Esophagus mucosa (tissue), 1 donor: ENCODE measurements at regions not wholly inside any gene's neighbourhood (a gene's known extent, or its start where the extent isn't known, plus 50 kb on each side); places are given as distances from the start of the nearest gene placed in this dataset.
"Not testable (repeated sequence)": the region's sequence is repeated elsewhere in the genome, so short reads cannot be mapped to it uniquely, and the experiment has no call there.

Source experiments
- ATAC-seq: fragments of 200-7000 bp; cut with Tn5 transposase; one replicate; pipeline ENCODE4 v1.9.1; 2020
- donor health status: DM: yes; HTN: yes; CAD: no.

- ATAC-seq = no peak
Measured at GRCh38 chr5:39948341-39948740, 523.6 kb upstream of the DAB2 start.

GRCh38 chr5:39947657-39948056, 522.9 kb upstream of the DAB2 start:
- ATAC-seq = no peak

GRCh38 chr5:39946356-39947045, 521.7 kb upstream of the DAB2 start:
- no peak for ATAC-seq

GRCh38 chr5:39945870-39946269, 521.1 kb upstream of the DAB2 start:
- no peak for ATAC-seq

GRCh38 chr5:39943811-39944210, 519.0 kb upstream of the DAB2 start:
- ATAC-seq = no peak

GRCh38 chr5:39942606-39943005, 517.8 kb upstream of the DAB2 start:
- ATAC-seq = no peak

- no peak for ATAC-seq
Measured at GRCh38 chr5:39941416-39941815, 516.6 kb upstream of the DAB2 start.

GRCh38 chr5:39934830-39935229, 510.1 kb upstream of the DAB2 start:
- no peak for ATAC-seq

GRCh38 chr5:39933061-39933460, 508.3 kb upstream of the DAB2 start:
- no peak for ATAC-seq

GRCh38 chr5:39928709-39929108, 503.9 kb upstream of the DAB2 start:
- ATAC-seq = no peak

GRCh38 chr5:39919876-39920275, 495.1 kb upstream of the DAB2 start:
- no peak for ATAC-seq

GRCh38 chr5:39912906-39913305, 488.1 kb upstream of the DAB2 start:
- no peak for ATAC-seq

GRCh38 chr5:39907267-39907951, 482.6 kb upstream of the DAB2 start:
- ATAC-seq = not testable (repeated sequence)

- no peak for ATAC-seq
Measured at GRCh38 chr5:39906146-39906545, 481.4 kb upstream of the DAB2 start.

- no peak for ATAC-seq
Measured at GRCh38 chr5:39905356-39905755, 480.6 kb upstream of the DAB2 start.

GRCh38 chr5:39902626-39903025, 477.8 kb upstream of the DAB2 start:
- ATAC-seq = no peak

GRCh38 chr5:39898731-39899130, 474.0 kb upstream of the DAB2 start:
- ATAC-seq = no peak

GRCh38 chr5:39896706-39897105, 471.9 kb upstream of the DAB2 start:
- ATAC-seq = no peak

GRCh38 chr5:39896104-39896503, 471.3 kb upstream of the DAB2 start:
- ATAC-seq = no peak

GRCh38 chr5:39892708-39893107, 467.9 kb upstream of the DAB2 start:
- ATAC-seq = no peak

- ATAC-seq = no peak
Measured at GRCh38 chr5:39891376-39891775, 466.6 kb upstream of the DAB2 start.

GRCh38 chr5:39880985-39881384, 456.2 kb upstream of the DAB2 start:
- no peak for ATAC-seq

GRCh38 chr5:39877479-39877878, 452.7 kb upstream of the DAB2 start:
- no peak for ATAC-seq

- ATAC-seq = no peak
Measured at GRCh38 chr5:39876146-39876545, 451.4 kb upstream of the DAB2 start.

- no peak for ATAC-seq
Measured at GRCh38 chr5:39870137-39870536, 445.4 kb upstream of the DAB2 start.
